GM12878 (cell line): ENCODE measurements at regions not wholly inside any gene's neighbourhood (a gene's known extent, or its start where the extent isn't known, plus 50 kb on each side); places are given as distances from the start of the nearest gene placed in this dataset.

ENCODE experiments used
- ATAC-seq: fragments of 200-7000 bp; cut with Tn5 transposase; 3 replicates; pipeline ENCODE4 v1.9.1; 2020; ENCODE audit warnings: mild to moderate bottlenecking, moderate library complexity
- BruUV-seq: library from RNA; stranded (reverse); fragments of 400-500 nt; replicated peaks from 2 replicates; lab custom pipeline; 2021; lab: Mats Ljungman, UMichigan
- CTCF ChIA-PET: fragments of 300-600 bp; sonication (Branson Sonifier 250); formaldehyde crosslinking; extraction: SDS; loops from one replicate; lab custom pipeline; 2021; ENCODE audit warnings: inconsistent platforms; lab: Yijun Ruan, JAX
- POLR2A ChIA-PET: fragments of 350-600 bp; formaldehyde crosslinking; extraction: SDS; loops from one replicate; lab custom pipeline; 2021; ENCODE audit warnings: inconsistent platforms; lab: Charles Lee
- RAD21 ChIA-PET: fragments of 300-600 bp; sonication (Branson Sonifier 250); formaldehyde crosslinking; loops from one replicate; lab custom pipeline; 2023; ENCODE audit warnings: antibody characterized with exemption; ENCODE audit not compliant: unreplicated experiment; lab: Charles Lee
- SMC1A ChIA-PET: fragments of 300-600 bp; sonication (Branson Sonifier 250); formaldehyde crosslinking; loops from one replicate; lab custom pipeline; 2023; ENCODE audit not compliant: unreplicated experiment, uncharacterized antibody; lab: Charles Lee
- DNase-seq: peaks from one replicate; pipeline ENCODE4 v3.0.0-alpha.2; 2011; ENCODE audit warnings: low read depth, low spot score
- FAIRE-seq: peaks from 3 replicates; lab custom pipeline; 2011; peaks lifted over from hg19 to GRCh38; lab: Jason Lieb, UNC
- H2AFZ ChIP-seq: 2 replicates; pipeline ENCODE4 v1.6.0; 2011; ENCODE audit warnings: low read depth, low read length, control low read depth; ENCODE audit not compliant: control insufficient read depth
- H3K27ac ChIP-seq: 2 replicates; pipeline ENCODE4 v1.5.1; 2011; ENCODE audit warnings: control low read depth; ENCODE audit not compliant: control insufficient read depth, insufficient read depth
- H3K27me3 ChIP-seq, 2 experiments: replicated peaks in 1 of 2; 2 replicates each; pipeline versions ENCODE4 v1.6.0 to v1.6.1; 2011; ENCODE audit warnings: low read length in 1 of 2; ENCODE audit not compliant: control insufficient read depth in 2 of 2, insufficient read depth in 2 of 2
- H3K36me3 ChIP-seq, 2 experiments: 2 replicates each; pipeline ENCODE4 v1.5.1; 2011; ENCODE audit warnings: low read length in 1 of 2; ENCODE audit not compliant: control insufficient read depth in 2 of 2, insufficient read depth in 2 of 2
- H3K4me1 ChIP-seq: 2 replicates; pipeline ENCODE4 v1.6.1; 2011; ENCODE audit warnings: mild to moderate bottlenecking, low read length, moderate library complexity, mixed read lengths; ENCODE audit not compliant: control insufficient read depth, insufficient read depth
- H3K4me2 ChIP-seq: 2 replicates; pipeline ENCODE4 v1.6.0; 2011; ENCODE audit warnings: control low read depth; ENCODE audit not compliant: control insufficient read depth, insufficient read depth
- H3K4me3 ChIP-seq: fragments of 200-600 bp; sonication (generic); 2 replicates; pipeline ENCODE4 v1.5.1; 2016
- H3K79me2 ChIP-seq: 2 replicates; pipeline ENCODE4 v1.6.0; 2011; ENCODE audit warnings: low read length; ENCODE audit not compliant: control insufficient read depth, insufficient read depth
- H3K9ac ChIP-seq: 2 replicates; pipeline ENCODE4 v1.8.0; 2011; ENCODE audit warnings: low read length, control low read depth, mixed read lengths; ENCODE audit not compliant: control insufficient read depth, insufficient read depth
- H3K9me3 ChIP-seq: replicated peaks from 3 replicates; pipeline ENCODE4 v1.5.1; 2011; ENCODE audit warnings: mild to moderate bottlenecking, low read length; ENCODE audit not compliant: control insufficient read depth, insufficient read depth
- H4K20me1 ChIP-seq: 2 replicates; pipeline ENCODE4 v1.6.0; 2011; ENCODE audit not compliant: control insufficient read depth, insufficient read depth
- BACH1 ChIP-seq: fragments of 450-650 bp; IDR thresholded peaks from 2 replicates; pipeline ENCODE4 v1.6.1; 2017; ENCODE audit warnings: mild to moderate bottlenecking, borderline replicate concordance
- EZH2 ChIP-seq: IDR thresholded peaks from 2 replicates; pipeline ENCODE4 v1.6.1; 2012; ENCODE audit warnings: low read depth, mild to moderate bottlenecking, control low read depth, inconsistent platforms, low read length, borderline replicate concordance; ENCODE audit not compliant: control insufficient read depth
- MXI1 ChIP-seq: fragments of 150-350 bp; IDR thresholded peaks from 2 replicates; pipeline ENCODE4 v1.6.1; 2011; ENCODE audit warnings: low read depth, mild to moderate bottlenecking, inconsistent platforms, low read length, improper control_type of control experiment
- MYC ChIP-seq: IDR thresholded peaks from 2 replicates; pipeline ENCODE4 v1.6.1; 2011; ENCODE audit warnings: mild to moderate bottlenecking, low read length, moderate library complexity, inconsistent platforms; ENCODE audit not compliant: insufficient read depth, insufficient replicate concordance, insufficient read length, severe bottlenecking
- NR2C1 ChIP-seq: fragments of 450-650 bp; IDR thresholded peaks from 2 replicates; pipeline ENCODE4 v1.6.1; 2017; ENCODE audit warnings: antibody characterized with exemption, mild to moderate bottlenecking, moderate library complexity
- PAX8 ChIP-seq: fragments of 450-650 bp; IDR thresholded peaks from 2 replicates; pipeline ENCODE4 v1.6.1; 2017; ENCODE audit warnings: mild to moderate bottlenecking, moderate library complexity
- SMAD1 ChIP-seq: fragments of 450-650 bp; IDR thresholded peaks from 2 replicates; pipeline ENCODE4 v1.6.1; 2018; ENCODE audit warnings: mild to moderate bottlenecking, low read depth; ENCODE audit not compliant: partially characterized antibody
- SMARCA5 ChIP-seq: fragments of 450-650 bp; IDR thresholded peaks from 2 replicates; pipeline ENCODE4 v1.6.1; 2017; ENCODE audit warnings: mild to moderate bottlenecking
- TCF3 ChIP-seq: IDR thresholded peaks from 2 replicates; pipeline ENCODE4 v1.6.1; 2012; ENCODE audit warnings: low read depth, mild to moderate bottlenecking, low read length, borderline replicate concordance; ENCODE audit not compliant: insufficient read depth
- ZBED1 ChIP-seq: IDR thresholded peaks from 2 replicates; pipeline ENCODE4 v1.6.1; 2016; ENCODE audit warnings: borderline replicate concordance
- ZZZ3 ChIP-seq: IDR thresholded peaks from 2 replicates; pipeline ENCODE4 v1.6.1; 2011; ENCODE audit warnings: low read depth; ENCODE audit not compliant: control insufficient read depth, insufficient read length
- WGBS: methylation state at CpG from one replicate; pipeline ENCODE4 v1.1.6; 2016; ENCODE audit warnings: low lambda C conversion rate; ENCODE audit not compliant: insufficient replicate concordance, insufficient coverage; ENCODE audit errors: missing lambda C conversion rate; 5-methylcytosine and 5-hydroxymethylcytosine counted together
- in situ Hi-C: fragments of 300-500 bp; cut with MboI; formaldehyde crosslinking; loops from 9 replicates; pipeline ENCODE4 v1.14.3; 2018; ENCODE audit warnings: mixed read lengths
- intact Hi-C: fragments of 100-400 bp; cut with micrococcal nuclease; formaldehyde crosslinking; loops from one replicate; pipeline ENCODE4 v1.14.2; 2022; ENCODE audit not compliant: unreplicated experiment
- TF ChIP-seq, protein P1 (sequence below): fragments of 450-650 bp; IDR thresholded peaks from 2 replicates; pipeline ENCODE4 v1.6.1; 2017; ENCODE audit warnings: antibody characterized with exemption, mild to moderate bottlenecking, moderate library complexity
- TF ChIP-seq, protein P2 (sequence below): IDR thresholded peaks from 2 replicates; pipeline ENCODE4 v1.6.1; 2012; ENCODE audit warnings: mild to moderate bottlenecking, low read depth, low read length
- TF ChIP-seq, protein P3 (sequence below): fragments of 150-350 bp; IDR thresholded peaks from 2 replicates; pipeline ENCODE4 v1.6.1; 2016; ENCODE audit warnings: low read depth, low read length

DNA sequence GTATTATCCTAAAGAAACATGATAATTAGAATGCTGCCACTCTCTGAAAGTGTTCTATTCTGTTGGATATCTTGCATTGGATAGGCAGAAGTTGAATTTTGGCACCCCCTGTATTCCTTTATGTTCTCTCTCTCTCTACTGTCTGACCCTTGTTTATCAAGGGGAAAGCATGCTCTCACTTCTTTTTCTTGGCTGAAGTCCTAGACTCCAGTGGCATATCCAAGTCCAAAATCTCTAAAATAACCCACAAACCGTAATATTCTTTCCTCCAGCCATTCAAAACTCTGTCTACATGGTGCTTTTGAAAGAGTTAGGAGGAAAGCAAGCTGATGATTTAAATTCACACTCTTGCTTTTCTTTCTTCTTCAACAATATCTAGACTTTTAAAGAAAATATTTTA, 669.7 kb downstream of the TDRD15 start:
- POLR2A ChIA-PET, result no interaction called here
- Histone ChIP-seq H3K79me2 (no peaks in the 10 kb centered on the region), H3K27ac (no peak overlapping the region), H3K4me3 (no peak overlapping the region), H3K9ac (no peak overlapping the region), H3K9me3 (no peaks in the 10 kb centered on the region), H3K27me3 (no peaks in the 10 kb centered on the region), H3K4me1 (no peaks in the 10 kb centered on the region), H3K4me2 (no peak overlapping the region), H2AFZ (no peak overlapping the region), H3K36me3 (no peaks in the 10 kb centered on the region)
- in situ Hi-C loops (no loop called here), intact Hi-C loops (no loop called here)
- FAIRE-seq (no peak), ATAC-seq (no peak)
- no TSS peak for BruUV-seq
- 0% methylated on average over 1 of the region's 1 CpG for WGBS
- RAD21 ChIA-PET, result no interaction called here
- SMC1A ChIA-PET, result no interaction called here
- CTCF ChIA-PET, result no interaction called here
- no peak for TF ChIP-seq BACH1
- no peak for TF ChIP-seq MYC
- no peak for TF ChIP-seq TCF3
- TF ChIP-seq NR2C1, result no peak
- TF ChIP-seq, protein P1, sequence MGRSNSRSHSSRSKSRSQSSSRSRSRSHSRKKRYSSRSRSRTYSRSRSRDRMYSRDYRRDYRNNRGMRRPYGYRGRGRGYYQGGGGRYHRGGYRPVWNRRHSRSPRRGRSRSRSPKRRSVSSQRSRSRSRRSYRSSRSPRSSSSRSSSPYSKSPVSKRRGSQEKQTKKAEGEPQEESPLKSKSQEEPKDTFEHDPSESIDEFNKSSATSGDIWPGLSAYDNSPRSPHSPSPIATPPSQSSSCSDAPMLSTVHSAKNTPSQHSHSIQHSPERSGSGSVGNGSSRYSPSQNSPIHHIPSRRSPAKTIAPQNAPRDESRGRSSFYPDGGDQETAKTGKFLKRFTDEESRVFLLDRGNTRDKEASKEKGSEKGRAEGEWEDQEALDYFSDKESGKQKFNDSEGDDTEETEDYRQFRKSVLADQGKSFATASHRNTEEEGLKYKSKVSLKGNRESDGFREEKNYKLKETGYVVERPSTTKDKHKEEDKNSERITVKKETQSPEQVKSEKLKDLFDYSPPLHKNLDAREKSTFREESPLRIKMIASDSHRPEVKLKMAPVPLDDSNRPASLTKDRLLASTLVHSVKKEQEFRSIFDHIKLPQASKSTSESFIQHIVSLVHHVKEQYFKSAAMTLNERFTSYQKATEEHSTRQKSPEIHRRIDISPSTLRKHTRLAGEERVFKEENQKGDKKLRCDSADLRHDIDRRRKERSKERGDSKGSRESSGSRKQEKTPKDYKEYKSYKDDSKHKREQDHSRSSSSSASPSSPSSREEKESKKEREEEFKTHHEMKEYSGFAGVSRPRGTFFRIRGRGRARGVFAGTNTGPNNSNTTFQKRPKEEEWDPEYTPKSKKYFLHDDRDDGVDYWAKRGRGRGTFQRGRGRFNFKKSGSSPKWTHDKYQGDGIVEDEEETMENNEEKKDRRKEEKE, result no peak
- TF ChIP-seq SMARCA5, result no peak
- TF ChIP-seq ZBED1, result no peak
- TF ChIP-seq SMAD1, result no peak
- no peak for TF ChIP-seq MXI1
- TF ChIP-seq ZZZ3, result no peak
- TF ChIP-seq, protein P2, sequence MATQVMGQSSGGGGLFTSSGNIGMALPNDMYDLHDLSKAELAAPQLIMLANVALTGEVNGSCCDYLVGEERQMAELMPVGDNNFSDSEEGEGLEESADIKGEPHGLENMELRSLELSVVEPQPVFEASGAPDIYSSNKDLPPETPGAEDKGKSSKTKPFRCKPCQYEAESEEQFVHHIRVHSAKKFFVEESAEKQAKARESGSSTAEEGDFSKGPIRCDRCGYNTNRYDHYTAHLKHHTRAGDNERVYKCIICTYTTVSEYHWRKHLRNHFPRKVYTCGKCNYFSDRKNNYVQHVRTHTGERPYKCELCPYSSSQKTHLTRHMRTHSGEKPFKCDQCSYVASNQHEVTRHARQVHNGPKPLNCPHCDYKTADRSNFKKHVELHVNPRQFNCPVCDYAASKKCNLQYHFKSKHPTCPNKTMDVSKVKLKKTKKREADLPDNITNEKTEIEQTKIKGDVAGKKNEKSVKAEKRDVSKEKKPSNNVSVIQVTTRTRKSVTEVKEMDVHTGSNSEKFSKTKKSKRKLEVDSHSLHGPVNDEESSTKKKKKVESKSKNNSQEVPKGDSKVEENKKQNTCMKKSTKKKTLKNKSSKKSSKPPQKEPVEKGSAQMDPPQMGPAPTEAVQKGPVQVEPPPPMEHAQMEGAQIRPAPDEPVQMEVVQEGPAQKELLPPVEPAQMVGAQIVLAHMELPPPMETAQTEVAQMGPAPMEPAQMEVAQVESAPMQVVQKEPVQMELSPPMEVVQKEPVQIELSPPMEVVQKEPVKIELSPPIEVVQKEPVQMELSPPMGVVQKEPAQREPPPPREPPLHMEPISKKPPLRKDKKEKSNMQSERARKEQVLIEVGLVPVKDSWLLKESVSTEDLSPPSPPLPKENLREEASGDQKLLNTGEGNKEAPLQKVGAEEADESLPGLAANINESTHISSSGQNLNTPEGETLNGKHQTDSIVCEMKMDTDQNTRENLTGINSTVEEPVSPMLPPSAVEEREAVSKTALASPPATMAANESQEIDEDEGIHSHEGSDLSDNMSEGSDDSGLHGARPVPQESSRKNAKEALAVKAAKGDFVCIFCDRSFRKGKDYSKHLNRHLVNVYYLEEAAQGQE, result no peak
- no peak for TF ChIP-seq PAX8
- no peak for TF ChIP-seq EZH2
- TF ChIP-seq, protein P3, sequence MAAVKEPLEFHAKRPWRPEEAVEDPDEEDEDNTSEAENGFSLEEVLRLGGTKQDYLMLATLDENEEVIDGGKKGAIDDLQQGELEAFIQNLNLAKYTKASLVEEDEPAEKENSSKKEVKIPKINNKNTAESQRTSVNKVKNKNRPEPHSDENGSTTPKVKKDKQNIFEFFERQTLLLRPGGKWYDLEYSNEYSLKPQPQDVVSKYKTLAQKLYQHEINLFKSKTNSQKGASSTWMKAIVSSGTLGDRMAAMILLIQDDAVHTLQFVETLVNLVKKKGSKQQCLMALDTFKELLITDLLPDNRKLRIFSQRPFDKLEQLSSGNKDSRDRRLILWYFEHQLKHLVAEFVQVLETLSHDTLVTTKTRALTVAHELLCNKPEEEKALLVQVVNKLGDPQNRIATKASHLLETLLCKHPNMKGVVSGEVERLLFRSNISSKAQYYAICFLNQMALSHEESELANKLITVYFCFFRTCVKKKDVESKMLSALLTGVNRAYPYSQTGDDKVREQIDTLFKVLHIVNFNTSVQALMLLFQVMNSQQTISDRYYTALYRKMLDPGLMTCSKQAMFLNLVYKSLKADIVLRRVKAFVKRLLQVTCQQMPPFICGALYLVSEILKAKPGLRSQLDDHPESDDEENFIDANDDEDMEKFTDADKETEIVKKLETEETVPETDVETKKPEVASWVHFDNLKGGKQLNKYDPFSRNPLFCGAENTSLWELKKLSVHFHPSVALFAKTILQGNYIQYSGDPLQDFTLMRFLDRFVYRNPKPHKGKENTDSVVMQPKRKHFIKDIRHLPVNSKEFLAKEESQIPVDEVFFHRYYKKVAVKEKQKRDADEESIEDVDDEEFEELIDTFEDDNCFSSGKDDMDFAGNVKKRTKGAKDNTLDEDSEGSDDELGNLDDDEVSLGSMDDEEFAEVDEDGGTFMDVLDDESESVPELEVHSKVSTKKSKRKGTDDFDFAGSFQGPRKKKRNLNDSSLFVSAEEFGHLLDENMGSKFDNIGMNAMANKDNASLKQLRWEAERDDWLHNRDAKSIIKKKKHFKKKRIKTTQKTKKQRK, result no peak
- TF ChIP-seq, all 136 proteins: peak for 0
- H4K20me1 ChIP-seq, result no peaks in the 10 kb centered on the region
- no peak for DNase-seq
